Activated B cell treated with CpG ODN at 0.5 μM for 24 hours (primary cell): ENCODE measurements at regions not wholly inside any gene's neighbourhood (a gene's known extent, or its start where the extent isn't known, plus 50 kb on each side); places are given as distances from the start of the nearest gene placed in this dataset.

ENCODE experiments used
- ATAC-seq: fragments of 200-7000 bp; cut with Tn5 transposase; one replicate; pipeline ENCODE4 v1.10.0; 2021; ENCODE audit warnings: low read depth, mild to moderate bottlenecking, moderate library complexity
- CTCF ChIA-PET: fragments of 350-600 bp; sonication (Branson Sonifier 250); formaldehyde crosslinking; loops from one replicate; lab custom pipeline; 2021; ENCODE audit warnings: antibody characterized with exemption; lab: Charles Lee
- POLR2A ChIA-PET: fragments of 350-600 bp; sonication (Branson Sonifier 250); formaldehyde crosslinking; loops from one replicate; lab custom pipeline; 2021; ENCODE audit warnings: antibody characterized with exemption; lab: Charles Lee
- DNase-seq: peaks from one replicate; pipeline ENCODE4 v3.0.0; 2022
- H3K27ac Mint-ChIP-seq: one replicate; pipeline ENCODE4 v1.8.0; 2020; ENCODE audit warnings: mixed read lengths
- H3K27me3 Mint-ChIP-seq: one replicate; pipeline ENCODE4 v1.8.0; 2021; ENCODE audit warnings: mixed read lengths
- H3K36me3 Mint-ChIP-seq: one replicate; pipeline ENCODE4 v1.8.0; 2021; ENCODE audit warnings: low read depth, mixed read lengths
- H3K4me1 Mint-ChIP-seq: one replicate; pipeline ENCODE4 v1.8.0; 2021; ENCODE audit warnings: mixed read lengths
- H3K4me3 Mint-ChIP-seq: one replicate; pipeline ENCODE4 v1.8.0; 2020; ENCODE audit warnings: mild to moderate bottlenecking, mixed read lengths
- H3K9me3 Mint-ChIP-seq: one replicate; pipeline ENCODE4 v1.8.0; 2020; ENCODE audit warnings: mixed read lengths
- intact Hi-C: fragments of 100-400 bp; cut with micrococcal nuclease; formaldehyde crosslinking; loops from one replicate; pipeline ENCODE4 v1.15.1; 2024
- TF ChIP-seq, protein P1 (sequence below): fragments of 200-600 bp; IDR thresholded peaks from one replicate; pipeline ENCODE4 v1.8.0; 2022; ENCODE audit warnings: antibody characterized with exemption, mild to moderate bottlenecking

DNA sequence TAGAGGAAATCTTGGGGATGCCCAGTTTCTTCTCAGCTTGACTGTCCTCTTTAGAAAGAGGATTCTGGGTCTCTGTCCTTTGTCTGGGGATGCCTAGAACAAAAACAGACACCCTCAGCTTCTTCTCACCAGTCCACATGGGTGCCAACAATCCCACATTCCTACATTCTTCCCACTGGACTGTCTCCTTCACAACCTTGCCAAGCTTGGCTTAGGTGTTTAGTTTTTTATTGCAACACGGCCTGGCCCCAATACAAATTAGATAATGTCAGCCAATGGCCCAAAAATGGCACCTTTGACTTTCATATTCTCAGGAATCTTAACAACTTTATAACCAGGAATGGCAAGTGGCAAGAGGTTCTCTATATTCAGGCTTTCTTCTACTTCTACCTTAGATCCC, 273.0 kb downstream of the RNF152 start:
- intact Hi-C loops, result no loop called here
- Mint-ChIP-seq H3K4me1 (no peaks in the 10 kb centered on the region), H3K9me3 (no peaks in the 10 kb centered on the region), H3K4me3 (no peak overlapping the region), H3K27me3 (peaks cover 2% of the 10 kb centered on the region), H3K27ac (no peak overlapping the region), H3K36me3 (no peaks in the 10 kb centered on the region)
- POLR2A ChIA-PET, result no interaction called here
- TF ChIP-seq, protein P1, sequence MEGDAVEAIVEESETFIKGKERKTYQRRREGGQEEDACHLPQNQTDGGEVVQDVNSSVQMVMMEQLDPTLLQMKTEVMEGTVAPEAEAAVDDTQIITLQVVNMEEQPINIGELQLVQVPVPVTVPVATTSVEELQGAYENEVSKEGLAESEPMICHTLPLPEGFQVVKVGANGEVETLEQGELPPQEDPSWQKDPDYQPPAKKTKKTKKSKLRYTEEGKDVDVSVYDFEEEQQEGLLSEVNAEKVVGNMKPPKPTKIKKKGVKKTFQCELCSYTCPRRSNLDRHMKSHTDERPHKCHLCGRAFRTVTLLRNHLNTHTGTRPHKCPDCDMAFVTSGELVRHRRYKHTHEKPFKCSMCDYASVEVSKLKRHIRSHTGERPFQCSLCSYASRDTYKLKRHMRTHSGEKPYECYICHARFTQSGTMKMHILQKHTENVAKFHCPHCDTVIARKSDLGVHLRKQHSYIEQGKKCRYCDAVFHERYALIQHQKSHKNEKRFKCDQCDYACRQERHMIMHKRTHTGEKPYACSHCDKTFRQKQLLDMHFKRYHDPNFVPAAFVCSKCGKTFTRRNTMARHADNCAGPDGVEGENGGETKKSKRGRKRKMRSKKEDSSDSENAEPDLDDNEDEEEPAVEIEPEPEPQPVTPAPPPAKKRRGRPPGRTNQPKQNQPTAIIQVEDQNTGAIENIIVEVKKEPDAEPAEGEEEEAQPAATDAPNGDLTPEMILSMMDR, result no peak
- CTCF ChIA-PET, result no interaction called here
- ATAC-seq (no peak), DNase-seq (no peak)

DNA sequence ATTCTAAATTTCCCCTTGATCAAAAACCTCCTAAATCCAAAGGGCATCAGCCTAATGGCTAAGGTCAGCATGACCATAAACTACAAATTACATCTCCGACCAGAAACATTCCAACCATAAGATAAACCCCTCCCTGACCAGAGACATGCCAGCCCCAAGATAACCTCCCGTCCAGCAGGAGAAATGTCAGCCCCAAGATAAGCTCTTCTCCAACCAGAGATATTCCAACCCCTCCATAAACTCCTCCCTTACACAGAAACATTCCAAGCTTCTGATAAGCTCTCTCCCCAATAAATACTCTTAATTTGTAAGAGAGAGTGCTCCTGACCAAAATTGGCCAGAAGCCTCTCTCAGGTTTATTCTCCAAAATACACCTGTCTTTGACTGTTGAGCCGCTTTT, 274.0 kb downstream of the RNF152 start:
- TF ChIP-seq, protein P1, result no peak
- Mint-ChIP-seq H3K4me1 (no peaks in the 10 kb centered on the region), H3K27ac (no peak overlapping the region), H3K9me3 (no peaks in the 10 kb centered on the region), H3K4me3 (no peak overlapping the region), H3K27me3 (peaks cover 2% of the 10 kb centered on the region), H3K36me3 (no peaks in the 10 kb centered on the region)
- no peak for ATAC-seq
- ChIA-PET POLR2A (no interaction called here), CTCF (no interaction called here)
- intact Hi-C loops, result no loop called here
- no peak for DNase-seq

DNA sequence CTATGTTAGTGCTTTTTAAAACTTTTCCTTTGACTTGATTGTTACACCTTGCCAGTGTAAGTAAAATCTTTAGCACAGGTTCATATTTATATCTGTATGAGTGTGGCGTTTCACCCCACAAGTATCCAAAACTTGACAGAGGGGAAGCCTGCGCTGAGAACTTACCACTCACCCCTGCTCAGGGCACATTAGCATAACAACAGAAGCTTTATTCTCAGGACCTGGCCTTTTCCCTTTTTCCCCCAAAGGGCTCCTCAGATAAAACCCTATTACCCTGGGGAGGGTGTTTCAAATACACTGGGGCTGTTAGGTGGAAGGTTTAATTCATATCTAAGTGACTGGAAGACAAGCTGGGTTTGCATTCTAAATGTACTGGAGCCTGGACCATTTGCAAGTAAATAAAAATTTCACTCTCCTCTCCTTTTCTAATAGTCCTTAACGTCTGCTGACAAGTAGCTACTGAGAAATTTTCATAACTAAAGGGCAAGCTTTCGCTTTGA, 276.6 kb downstream of the RNF152 start:
- no peak for DNase-seq
- CTCF ChIA-PET, result no interaction called here
- Mint-ChIP-seq H3K36me3 (no peaks in the 10 kb centered on the region), H3K4me3 (no peak overlapping the region), H3K4me1 (no peaks in the 10 kb centered on the region), H3K9me3 (no peaks in the 10 kb centered on the region), H3K27me3 (peaks cover 2% of the 10 kb centered on the region), H3K27ac (no peak overlapping the region)
- no peak for ATAC-seq
- intact Hi-C loops, result no loop called here
- POLR2A ChIA-PET, result no interaction called here
- TF ChIP-seq, protein P1, result no peak

DNA sequence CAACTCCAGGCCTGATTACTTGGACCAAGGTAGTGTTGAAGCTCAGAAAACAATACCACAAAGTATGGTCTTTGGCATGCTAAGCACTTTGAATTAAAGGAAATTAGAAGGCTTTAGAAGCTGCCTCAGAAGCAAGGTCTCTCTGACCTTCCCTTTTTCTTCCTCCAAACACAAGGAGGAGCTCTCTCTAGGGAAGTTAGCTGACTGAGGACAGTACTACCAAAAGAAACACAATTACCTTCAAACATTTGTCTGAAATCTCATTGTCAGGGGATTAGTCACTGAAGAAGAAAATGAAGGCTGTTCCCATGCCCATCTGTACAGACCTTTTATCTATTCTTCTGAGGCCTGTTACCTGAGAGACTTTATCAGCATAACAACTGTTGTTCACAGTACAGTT, 279.3 kb downstream of the CDH20 start:
- Mint-ChIP-seq H3K4me3 (no peak overlapping the region), H3K27ac (no peak overlapping the region), H3K9me3 (no peaks in the 10 kb centered on the region), H3K27me3 (no peaks in the 10 kb centered on the region), H3K4me1 (no peaks in the 10 kb centered on the region), H3K36me3 (no peaks in the 10 kb centered on the region)
- ATAC-seq (no peak), DNase-seq (no peak)
- ChIA-PET POLR2A (no interaction called here), CTCF (interaction anchor here (0.7 to 1.0 kb wide), 2 partner anchors 519 to 520 kb away, joined by 3 read pairs; no protein-coding TSS in a partner anchor)
- TF ChIP-seq, protein P1, result no peak
- intact Hi-C loops, result no loop called here

DNA sequence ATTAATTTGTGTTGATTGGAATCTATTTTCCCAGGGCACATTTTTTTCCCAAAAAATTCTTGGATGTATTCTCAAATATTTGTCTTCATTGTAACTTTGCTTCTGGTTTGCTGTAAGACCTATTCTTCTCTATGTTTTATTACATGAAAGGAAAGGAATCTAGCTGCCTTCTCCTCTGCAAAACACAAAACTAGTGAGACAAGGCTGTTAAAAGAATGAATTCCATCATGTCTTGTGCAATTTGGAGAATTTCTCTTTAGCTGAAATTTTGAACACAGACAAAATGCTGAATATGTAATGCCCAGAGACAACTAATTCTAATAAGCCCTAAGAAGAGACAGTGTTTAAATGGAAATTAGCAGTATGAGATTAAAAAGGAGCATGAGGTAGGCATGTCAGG, 275.9 kb downstream of the CDH20 start:
- CTCF ChIA-PET, result no interaction called here
- Mint-ChIP-seq H3K4me1 (no peaks in the 10 kb centered on the region), H3K4me3 (no peak overlapping the region), H3K9me3 (no peaks in the 10 kb centered on the region), H3K36me3 (no peaks in the 10 kb centered on the region), H3K27me3 (peaks cover 2% of the 10 kb centered on the region), H3K27ac (no peak overlapping the region)
- POLR2A ChIA-PET, result no interaction called here
- TF ChIP-seq, protein P1, result no peak
- intact Hi-C loops, result no loop called here
- DNase-seq (no peak), ATAC-seq (no peak)
